Dedifferentiated amniotic fluid mesenchymal stem cell (primary cell): ENCODE measurements at regions not wholly inside any gene's neighbourhood (a gene's known extent, or its start where the extent isn't known, plus 50 kb on each side); places are given as distances from the start of the nearest gene placed in this dataset.
A peak's percentile ranks its signal among the peaks of the same experiment; 100 is the strongest.

Experiments used
- DNase-seq: peaks from one replicate; pipeline ENCODE4 v3.0.0-alpha.2; 2016; ENCODE audit errors: extremely low spot score

DNA sequence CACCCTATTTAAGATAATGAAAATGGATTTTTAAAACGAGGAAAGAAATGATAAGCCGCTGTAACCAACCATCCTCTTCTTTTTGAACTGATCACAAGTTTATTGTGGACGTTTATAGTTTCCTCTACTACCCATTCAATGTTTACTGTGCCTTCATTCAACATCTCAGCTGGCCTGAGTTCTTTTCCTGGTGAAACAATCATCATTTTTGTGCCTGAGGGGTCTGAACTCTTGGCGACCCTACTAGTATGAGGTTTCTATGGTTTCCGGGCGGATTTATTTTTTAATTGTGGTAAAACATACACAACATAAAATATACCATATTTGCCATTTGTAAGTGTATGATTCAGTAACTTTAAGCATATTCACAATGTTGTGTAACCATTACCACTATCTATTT lies 100.7 kb downstream of the SPRY1 start:
- DNase-seq, result no peak

DNA sequence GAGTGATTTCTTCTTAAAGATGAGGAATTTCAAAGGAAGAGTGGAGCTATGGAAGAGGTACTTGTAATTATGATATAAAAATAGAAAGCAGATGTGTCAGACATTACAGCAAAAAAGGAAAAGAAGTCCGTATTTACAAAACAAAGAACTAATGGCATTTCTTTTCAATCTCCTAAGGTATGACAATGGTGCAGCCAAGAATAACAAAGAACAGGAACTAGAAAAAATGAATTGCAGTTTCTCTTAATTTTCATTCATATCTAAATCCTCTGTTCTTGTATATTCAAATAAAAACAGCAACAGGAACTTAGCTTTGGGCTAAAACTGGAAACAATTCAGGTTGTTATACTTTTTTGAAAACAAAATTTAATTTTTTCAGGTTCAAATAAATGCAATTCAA lies 105.1 kb downstream of the SPRY1 start:
- no peak for DNase-seq

DNA sequence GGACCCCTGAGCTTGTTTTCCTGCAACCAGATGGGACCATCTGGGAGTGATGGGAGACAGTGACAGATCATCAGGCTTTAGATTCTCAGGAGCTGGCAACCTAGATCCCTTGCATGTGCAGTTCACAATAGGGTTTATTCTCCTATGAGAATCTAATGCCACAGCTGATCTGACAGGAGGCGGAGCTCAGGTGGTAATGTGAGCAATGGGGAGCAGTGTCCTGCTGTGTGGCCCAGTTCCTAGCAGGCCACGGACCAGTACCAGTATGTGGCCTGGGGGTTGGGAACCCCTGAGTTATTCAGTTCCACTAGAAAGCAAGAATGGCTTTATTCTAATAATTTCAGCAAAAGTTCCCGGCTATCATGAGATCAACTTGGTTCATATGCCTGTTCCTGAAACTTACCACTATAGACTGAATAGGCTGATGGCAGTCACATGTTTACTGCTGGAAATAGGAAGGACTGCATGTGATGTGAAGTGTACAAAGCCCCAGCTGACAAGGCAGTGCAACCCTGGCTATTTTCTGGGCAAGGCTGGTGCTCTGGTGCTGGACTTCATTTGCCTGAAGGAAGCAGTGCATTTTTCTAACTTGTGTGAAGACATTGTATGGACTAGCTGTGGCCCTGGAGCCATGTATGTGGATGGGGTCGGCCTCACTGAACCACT lies 107.2 kb downstream of the SPRY1 start:
- DNase-seq, result no peak

DNA sequence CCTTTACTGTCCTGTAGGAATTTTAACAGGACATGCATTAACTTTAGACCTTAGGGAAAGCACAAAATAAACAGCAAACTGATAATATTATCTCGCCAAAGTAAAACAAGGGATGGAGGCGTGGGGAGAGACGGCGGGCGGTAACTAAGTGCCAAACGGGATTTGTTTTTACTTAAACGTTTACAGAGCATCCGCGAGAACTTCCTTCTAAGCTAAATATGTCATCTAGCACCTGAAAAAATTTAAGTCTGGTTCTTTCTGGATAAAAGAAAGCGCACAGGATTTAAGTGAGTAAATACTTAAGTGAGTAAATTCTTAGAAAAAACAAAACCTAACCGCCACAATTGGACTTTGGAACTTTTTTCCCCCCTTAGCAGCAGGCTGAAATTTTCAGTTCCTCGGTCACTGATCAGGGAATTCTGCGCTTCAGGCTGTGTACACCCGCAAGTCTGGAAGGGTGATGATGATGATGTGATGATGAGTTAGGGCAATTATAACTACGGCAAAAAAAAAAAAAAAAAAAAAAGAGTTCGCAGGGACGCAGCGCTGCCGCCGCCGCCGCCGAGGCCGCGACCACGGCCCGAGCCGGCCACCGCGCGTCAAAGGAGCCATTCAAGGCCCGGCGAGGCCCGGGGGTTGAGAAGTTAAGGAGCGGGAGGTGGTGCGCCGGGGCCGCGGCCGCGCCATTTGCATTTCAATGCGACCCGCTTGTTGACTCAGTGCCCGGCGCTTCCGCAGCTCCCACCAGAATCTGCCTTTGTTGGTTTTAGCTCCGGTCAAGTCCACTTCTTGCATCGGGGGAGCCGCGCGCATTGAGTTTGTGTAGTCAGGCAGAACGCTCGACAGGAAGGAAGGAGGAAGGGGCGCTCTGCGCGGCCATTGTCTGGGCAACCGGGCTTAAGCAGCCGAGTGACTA lies 108.8 kb downstream of the SPRY1 start:
- DNase-seq, result peak; percentile 30

DNA sequence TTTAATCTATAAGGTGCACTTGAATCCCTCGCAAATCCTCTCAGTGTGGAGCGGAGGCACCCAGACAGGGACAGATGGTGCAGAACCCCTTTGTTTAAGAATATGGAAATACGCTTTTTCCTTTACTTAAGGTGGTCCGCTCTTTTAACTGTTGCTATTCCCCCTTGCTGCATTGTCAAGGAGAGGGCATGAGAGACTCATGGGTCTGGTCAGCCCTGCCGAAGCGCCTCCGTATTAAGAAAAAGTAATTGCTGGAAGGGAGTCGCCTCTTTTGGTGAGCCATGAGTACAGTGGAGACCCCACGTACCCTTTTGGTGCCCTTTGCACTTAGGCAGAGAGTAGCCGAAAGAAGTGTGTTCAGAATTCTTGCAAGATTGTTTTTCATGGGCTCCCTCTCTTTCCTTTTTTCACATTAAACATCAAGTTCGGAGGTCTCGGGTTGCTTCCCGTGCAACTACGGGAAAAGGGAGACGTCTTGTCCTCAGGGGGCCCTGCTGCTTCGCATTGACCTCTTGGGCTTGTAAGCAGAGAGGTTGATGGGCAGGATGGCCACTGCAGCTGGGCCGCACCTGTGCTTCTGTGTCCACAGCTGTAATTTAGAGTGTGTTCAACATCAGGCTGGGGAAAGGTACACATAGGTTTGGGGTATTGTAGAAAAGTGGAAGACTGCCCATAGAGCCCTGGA lies 109.6 kb downstream of the SPRY1 start:
- DNase-seq, result no peak

DNA sequence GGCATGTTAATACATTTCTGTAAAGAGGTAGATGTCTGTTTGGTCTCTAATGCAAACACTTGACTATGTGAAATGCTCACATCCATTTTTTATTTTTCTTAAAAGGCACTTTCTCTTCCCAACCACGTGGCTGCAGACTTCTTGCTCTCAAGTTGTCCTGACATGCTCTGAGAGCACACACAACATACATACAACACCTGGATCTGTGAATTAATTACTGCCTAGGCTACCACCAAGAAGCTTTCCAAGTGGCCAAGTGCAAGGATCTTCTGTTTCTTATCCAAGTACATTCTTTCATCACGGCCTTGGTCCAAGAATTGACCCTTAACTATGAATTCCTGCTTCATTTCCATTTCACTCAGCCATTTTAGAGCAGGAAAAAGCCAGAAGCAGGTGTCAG lies 110.8 kb downstream of the SPRY1 start:
- DNase-seq, result no peak

DNA sequence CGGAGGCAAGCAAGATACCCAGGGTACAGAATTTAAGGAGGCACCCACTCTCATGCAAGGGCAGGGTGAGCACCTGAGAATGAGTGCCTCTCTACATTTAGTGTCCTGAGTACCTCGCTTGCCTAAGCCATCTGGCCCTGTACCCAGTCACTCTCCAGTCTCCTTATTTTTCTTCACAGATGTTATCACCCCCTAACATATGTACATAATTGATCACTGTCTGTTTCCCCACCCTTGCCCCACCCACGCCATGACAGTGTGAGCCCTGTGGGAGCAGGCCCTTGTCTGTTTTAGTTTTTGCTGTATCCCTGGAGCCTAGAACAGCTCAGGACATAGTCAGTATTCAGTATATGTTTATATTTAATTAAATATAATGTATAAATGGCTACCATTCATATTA lies 113.6 kb downstream of the SPRY1 start:
- no peak for DNase-seq

DNA sequence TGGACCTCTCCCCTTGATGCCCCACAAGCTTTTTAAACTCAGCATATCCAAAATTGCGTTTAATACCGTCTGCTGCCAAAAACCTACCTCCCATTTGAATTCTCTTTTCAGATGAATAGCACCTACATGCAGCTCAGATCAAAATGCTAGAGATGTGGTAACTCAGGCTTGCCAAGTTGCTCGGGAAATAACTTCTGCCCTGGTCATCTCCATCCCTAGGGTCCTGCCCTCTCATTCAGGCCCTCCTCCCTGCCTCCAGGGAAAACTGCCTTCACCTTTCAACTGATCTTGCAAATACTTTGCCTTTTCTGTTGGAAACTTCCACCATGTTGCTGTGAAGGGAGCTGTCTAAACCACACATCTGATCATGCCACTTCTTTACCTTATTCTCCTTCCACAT lies 114.1 kb downstream of the SPRY1 start:
- DNase-seq, result no peak

DNA sequence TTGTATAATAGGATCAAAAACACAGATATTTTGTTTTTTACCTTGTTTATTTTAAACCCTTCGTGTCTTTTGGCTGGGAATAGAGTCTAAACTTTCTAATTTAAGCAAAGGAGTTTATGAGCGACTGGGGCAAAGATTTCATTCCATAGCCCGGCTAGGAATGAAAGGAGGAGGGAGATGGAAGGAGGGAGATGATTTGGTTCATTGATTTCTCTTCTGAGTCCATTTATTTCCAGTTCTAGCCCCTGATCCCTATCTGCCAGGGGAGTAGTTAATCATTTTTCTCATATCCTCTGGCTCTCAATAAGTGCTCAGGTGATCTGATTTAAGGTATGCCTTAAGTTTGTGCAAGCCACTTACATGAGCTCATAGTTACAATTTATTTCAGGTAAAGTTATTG lies 120.0 kb downstream of the SPRY1 start:
- no peak for DNase-seq

DNA sequence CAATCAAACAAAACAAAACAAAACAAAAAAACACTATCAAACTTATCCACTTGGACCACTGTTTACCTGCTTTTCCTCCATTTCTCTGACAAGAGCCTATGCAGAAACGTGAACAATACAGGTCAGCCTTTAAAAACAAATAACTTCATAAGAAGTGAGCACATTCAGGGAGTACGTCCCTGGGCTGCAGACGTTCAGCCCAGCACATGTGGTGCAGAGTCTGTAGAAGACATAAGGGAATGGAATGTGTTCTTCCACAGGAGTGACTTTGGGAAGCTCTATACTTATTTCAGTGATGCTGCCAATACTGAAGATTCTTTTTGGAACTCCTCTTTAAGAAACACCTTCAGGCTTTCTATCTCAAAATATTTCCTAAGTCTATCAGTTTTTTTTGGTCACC lies 120.6 kb downstream of the SPRY1 start:
- DNase-seq, result no peak

DNA sequence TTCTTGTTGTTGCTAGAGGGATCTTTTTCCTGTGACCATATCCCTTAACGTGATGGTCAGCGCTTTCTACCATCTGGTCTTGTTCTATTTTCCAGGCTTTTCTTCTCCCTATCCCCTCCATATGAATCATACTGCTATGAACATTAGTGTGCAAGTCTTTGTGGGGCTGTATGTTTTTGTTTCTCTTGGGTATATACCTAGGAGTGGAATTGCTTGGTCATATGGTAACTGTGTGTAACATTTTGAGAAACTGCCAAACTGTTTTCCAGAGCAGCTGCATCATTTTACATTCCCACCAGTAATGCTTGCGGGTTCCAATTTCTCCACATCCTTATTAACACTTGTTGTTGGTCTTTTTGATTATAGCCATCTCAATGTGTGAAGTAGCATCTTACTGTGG lies 121.4 kb downstream of the SPRY1 start:
- no peak for DNase-seq

DNA sequence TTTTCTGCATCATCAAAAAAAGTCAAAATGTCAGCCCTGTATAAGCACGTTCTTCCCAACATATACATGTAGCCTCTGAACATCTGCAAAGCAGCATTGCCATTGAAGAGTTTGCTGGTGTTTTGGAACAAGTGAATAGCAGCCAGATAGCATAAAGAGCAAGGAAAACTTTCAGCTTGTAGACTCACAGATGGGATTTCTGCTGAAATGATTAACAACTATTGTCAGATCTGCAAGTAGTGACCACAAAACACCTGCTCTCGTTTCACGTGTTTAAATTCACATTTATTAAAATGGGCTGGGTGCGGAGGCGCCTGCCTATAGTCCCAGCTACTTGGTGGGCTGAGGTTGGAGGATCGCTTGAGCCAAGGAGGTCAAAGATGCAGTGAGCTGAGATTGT lies 123.7 kb downstream of the SPRY1 start:
- no peak for DNase-seq

DNA sequence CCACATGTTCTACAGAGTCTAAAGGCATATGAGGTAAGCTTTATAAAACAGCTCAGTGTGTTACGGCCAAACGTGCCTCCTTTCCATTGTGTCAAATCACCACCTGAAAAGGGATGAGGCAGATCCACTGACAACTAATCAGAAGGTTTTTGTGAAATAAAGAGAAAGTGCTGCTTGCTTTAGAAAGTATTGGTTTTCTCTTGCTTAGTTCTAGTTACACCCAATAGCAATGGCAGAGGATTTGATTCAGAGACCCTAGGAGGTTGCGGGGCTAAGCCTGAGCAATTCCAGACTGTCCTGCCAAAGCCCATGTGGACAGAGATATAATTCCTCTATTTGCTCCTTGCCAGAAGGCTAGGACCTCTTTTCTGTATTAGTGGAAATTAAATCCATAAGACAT lies 125.5 kb downstream of the SPRY1 start:
- DNase-seq, result no peak

DNA sequence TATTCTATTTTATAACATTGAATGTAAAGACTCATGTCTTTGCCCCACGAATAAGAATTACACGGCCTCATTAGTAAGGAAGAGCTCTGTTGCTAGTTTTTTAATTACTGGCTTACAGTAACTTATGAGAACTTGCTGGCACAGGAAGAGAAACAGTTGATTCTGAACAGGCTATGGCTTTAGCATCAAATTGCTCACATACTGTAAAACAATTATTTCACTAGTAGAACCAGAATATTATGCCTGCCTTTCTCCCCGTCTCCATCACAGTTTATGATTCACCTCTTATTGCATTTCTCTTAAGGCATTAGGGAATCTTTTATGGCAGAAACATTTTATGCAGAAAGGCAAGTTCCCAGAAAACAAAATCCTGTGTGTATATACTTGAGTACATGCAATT lies 126.1 kb downstream of the SPRY1 start:
- no peak for DNase-seq

DNA sequence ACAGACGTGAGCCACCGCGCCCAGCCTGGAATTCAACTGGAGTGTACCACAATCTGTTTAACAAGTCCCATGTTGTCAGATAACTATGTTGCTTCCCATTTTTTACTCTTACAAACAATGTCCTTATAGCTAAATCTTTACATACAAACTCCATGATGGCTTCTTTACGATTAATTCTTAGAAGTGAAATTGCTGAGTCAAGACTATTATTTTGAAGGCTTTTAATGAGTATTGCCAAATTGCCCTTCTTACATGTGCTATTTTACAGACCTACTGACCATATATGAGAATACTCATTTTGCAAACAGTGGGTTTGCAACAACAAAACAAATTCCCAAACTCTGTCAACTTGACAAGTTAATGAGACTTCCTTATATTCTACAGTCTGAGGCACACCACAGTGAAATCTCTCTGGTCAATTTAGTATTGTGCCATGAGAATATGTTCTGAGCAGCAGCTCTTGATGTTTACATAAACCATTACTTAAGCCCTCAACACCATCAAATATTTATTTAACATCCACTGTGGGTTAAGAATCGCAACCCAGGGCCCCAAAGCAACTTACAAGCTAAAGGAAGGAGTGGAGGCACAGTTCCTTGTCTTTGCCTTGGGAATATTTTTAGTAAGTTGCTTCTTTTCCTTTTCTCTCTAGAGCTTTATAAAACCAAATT lies 128.5 kb downstream of the SPRY1 start:
- no peak for DNase-seq

DNA sequence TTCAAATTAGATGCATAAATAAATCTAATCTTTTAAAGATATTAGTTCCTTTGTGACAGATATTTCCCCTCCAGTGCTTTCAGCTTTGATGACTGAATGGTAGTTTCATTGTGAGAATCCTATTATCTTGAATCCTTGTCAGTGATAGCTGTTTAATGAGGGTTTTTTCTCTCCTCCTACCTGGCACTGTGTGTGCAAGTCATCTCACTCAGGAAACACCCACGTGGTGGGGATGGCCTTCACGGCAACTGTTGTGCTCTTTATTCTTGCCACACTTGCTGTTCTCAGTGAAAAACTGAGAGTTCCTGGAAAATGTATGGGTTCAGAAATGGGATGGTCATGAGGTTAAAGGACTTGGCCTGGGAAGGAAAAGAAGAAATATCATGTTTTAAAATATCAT lies 129.9 kb downstream of the SPRY1 start:
- no peak for DNase-seq

DNA sequence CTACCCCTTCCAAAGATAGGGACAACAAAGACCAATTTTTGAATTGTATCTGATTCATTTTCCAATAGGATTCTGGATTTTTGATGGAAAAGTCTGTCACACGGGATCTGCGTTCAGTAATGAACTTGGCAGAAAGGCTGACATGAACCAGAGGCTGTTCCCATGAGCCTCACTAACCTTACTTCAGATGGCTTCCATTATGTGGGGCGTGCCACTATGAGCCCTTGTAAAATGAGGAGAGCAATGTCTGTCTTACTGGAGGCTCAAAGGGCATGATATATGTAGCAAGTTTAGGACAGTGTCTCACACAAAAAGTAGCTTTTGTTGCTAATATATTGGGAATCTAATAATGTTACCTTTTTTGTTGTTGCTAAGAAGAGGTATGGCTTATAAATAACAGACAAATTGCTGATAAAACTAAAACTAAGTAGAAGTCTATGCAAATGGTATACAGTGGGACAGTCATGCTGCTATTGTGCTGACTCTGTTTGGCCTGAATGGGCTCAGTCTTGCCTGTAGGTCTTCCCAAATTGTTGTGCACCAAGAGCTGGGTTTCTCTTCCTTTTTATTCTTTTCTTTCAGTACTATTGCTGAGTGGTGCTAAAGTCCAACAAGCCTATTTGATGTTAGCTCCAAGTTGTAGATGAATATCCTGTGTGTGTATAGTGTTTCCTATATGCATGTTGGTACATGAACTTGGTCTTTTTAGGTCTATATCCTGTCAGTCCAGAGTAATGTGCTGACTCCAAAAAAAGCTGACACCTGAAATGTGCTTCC lies 132.1 kb downstream of the SPRY1 start:
- DNase-seq, result no peak

DNA sequence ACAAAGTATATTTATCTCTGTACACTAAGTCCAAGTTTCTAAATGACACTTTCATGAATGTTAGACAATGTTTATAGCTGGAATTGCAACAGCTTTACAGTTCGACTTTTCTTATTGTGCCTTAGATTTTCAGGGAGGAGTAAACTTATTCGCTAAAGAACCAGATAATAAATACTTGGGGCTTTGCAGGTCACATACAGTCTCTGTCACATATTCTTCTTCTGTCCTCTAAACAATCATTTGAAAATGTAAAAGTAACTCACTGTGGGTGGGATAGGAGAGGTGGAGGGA lies 132.6 kb downstream of the SPRY1 start:
- DNase-seq, result no peak

DNA sequence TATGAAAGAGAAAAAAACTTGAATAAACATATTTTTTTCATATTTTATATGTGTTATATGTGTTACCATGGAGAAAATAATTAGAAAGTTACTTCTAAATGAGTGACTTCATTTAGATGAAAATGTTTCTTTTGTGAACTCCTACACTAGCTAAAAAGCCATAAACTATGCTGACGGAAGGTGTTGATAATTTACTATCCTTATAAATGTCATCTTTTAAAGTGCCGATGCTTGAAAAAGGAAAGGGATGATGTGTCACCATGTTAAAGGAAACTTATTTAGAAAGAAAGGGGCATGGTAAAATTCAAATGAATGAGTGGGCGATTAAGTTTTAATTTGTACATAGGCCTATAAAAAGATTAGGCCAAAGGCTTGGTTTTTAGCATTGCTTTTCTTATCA lies 133.8 kb downstream of the SPRY1 start:
- DNase-seq, result no peak

DNA sequence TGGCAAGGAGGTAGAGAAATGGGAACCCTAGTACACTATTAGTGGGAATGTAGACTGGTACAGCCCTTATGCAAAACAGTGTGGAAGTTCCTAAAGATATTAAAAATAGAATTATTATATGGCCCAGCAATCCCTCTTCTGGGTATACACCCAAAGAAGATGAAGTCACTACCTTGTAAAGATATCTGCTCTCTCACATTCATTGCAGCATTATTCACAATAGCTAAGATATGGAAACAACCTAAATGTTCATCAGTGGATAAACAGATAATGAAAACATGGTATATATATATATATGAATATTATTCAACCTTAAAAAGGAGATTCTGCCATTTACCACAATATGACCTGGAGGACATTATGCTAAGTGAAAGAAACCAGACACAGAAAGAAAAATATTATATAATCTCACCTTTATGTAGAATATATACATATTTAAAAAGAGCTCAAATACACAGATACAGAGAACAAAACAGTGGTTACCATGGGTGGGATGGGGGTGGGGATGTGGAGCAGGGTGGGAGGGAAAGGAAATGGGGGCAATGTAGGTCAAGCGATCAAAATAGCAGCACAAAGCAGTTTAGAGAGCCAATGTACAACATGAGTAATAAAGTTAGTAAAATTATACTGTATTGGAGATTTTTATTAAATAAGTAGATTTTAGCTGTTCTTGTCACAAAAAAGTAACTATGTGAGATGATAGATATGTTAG lies 138.6 kb downstream of the SPRY1 start:
- no peak for DNase-seq

DNA sequence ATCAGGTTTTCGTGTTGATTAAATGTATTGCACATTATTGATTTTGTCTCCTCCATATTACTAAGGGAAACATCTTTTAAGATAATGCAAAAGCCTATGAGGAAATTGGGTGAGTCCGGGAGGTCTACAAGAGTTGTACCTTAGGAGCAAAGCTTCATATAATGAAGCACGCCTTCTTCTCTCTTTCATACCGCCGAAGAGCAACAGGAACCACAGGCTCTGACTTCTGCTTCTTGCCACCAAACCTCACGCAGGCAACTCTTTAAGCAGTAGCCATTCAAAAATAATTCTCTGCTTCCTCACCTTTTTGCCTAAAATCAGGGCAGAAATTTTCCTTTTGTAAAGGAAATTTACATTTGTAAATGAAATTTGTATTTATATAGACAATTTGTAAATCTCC lies 139.6 kb downstream of the SPRY1 start:
- no peak for DNase-seq
